NCI-H345 treated with DMSO at 0.1 percent for 48 hours (cell line): ENCODE measurements at regions not wholly inside any gene's neighbourhood (a gene's known extent, or its start where the extent isn't known, plus 50 kb on each side); places are given as distances from the start of the nearest gene placed in this dataset.
"Not testable (repeated sequence)": the region's sequence is repeated elsewhere in the genome, so short reads cannot be mapped to it uniquely, and the experiment has no call there.

Source experiments
- DNase-seq: peaks from one replicate; lab custom pipeline; 2025; ENCODE audit not compliant: unreplicated experiment; lab: John Stamatoyannopoulos, UW

DNA sequence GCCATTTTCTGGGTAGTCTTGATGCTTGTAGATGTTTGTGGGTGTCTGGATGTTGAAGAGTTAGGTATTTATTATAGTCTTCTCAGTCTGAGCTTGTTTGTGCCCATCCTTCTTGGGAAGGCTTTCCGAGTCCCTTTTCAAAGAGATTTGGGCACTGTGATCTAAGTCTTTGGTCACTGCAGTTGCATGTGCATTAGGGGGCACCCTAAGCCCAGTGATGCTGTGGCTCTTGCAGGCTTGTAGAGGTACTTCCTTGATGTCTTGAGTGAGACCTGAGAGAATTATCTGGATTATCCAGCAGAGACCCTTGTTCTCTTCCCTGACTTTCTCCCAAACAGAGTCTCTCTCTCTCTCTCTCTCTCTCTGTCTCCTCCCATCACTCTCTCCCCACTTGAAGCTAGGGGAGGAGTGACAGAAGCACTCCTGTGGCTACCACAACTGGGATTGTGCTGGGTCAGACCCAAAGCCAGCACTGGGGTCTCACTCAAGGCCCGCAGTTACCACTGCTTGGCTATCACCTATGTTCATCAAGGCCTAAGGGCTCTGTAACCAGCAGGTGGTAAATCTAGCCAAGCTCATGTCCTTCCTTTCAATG, 68.5 kb downstream of the TMCO5A start:
- DNase-seq = no peak

DNA sequence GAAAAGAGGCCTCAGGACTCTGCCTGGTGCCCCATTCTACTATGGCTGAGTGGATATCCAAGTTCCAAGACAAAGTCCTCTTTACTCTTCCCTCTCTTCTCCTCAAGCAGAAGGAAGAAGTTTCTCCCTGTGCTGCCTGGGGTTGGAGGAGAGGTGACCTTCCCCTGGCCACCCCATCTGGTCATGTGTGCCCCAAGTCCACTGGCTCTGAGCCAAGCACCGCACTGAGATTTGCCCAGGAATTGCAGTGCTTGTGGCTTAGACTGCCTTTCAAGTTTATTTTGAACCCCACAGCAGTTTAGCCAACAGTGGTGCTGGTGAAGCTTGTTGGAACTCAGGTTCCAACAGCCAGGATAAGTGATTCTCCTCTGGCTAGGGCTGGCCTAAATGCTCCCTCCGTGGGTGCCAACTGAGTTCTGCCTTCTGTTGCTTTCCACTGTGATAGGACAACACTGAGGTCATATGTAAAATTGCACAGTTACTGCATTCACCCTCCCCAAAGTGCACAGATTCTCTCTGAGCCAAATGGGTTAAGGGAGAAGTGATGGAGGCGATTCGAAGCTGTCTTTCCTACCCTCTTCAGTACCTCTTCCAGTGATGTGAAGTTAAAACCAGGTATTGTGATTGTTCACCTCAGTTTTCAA, 69.9 kb downstream of the TMCO5A start:
- DNase-seq = no peak

DNA sequence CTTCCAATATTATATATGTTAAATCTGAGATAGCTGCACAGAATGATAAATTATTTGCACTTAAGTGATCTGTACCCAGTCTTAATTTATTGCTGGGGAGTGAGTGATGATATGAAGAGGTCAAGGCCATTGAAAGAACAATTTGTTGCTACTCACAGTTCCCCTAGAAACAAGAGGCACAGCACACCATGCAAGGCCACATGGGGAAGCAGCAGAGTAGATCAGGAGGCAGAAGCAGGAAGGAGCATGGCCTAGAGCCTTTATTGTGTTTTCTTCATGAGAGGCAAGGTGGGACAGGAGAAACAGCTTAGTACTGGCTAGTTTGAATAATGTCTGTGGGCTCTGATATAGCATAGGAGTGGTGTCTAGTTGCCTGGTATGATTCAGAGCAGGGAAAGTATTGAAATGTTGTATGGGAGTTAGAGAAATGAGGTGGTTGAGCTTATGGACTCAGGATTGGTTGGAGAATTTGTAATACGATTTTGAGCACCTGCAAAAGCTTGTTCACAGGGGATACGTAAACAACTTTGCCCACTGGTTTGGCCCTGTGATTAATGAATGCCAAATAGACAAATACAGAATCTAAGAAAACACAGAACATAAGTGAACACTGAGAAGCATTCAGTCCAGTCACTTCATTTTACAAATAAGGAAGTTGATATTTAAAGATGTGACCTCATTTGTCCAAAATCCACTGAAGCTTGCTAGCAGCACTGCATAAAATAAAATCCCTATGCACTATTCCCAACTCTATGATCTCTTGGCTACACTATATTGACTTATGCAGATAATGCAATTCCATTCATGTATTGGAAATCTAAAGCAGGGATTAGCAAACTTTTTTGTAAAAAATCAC, 71.7 kb downstream of the TMCO5A start:
- no peak for DNase-seq

DNA sequence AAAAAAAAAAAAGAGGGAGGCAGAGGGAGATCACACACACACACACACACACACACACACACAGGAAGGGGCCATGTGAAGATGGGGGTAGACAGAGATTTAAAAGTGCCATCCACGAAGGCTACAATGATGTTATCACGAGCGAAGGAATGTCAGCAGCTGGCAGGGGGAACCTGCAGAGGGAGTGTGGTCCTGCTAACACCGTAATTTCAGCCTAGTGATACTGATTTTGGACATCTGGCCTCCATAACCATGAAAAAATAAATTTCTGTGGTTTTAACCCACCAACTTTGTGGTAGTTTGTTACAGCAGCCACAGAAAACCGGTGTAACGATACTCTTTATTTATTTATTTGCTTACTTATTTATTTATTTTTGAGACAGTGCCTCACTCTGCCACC, 76.0 kb downstream of the TMCO5A start:
- DNase-seq = no peak

- no peak for DNase-seq
Observed at GRCh38 chr15:38012894-38013293, 78.5 kb downstream of the TMCO5A start.

DNA sequence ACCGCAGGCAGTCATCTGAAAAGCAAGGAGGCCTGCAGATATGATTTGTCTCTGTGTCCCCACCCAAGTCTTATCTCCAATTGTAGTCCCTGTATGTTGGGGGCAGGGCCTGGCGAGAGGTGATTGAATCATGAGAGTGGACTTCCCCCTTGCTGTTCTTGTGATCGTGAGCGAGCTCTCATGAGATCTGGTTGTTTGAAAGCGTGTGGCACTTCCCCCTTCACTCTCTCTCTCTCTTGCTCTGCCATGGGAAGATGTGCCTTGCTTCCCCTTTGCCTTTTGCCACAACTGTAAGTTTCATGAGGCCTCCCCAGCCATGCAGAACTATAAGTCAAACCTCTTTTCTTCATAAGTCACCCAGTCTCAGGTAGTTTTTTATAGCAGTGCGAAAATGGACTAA, 83.3 kb downstream of the TMCO5A start:
- DNase-seq = no peak

GRCh38 chr15:38019066-38019465, 84.6 kb downstream of the TMCO5A start:
- DNase-seq = no peak

GRCh38 chr15:38021259-38021658, 86.8 kb downstream of the TMCO5A start:
- no peak for DNase-seq

DNA sequence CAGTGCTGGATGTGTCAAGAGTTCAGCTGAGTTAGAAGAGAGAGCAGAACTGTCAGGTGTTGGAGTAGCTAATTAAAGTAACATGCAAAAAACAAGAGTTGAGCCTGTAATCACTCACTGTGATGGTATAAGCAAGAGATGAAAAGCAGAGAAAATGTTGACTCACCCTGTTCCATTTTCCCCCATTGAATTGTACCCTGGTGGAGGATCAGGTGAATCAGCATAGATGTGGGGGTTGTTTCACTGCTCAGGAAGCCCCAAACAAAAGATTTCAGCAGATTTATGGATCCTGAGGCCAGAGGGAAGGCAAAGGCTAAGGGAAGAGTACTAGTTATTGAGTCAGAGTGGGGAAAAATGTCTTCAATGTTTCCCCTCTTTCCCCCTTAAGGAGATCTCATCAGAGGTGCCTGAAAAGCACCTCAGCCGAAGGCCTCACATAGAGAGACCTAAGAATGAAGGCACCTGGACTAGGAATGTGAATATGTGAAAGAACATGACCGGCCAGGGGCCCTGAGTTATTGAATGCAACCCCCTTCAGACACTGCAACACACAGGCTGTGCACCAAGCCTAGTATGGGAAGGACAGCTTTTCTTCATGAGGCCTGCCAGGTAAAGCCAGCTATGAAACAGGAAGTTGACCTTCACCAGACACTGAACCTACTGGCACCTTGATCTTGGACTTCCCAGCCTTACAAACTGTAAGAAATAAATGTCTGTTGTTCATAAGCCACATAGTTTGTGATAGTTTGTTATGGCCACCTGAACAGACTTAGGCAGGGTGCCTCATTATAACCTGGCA, 90.1 kb downstream of the TMCO5A start:
- DNase-seq = no peak

DNA sequence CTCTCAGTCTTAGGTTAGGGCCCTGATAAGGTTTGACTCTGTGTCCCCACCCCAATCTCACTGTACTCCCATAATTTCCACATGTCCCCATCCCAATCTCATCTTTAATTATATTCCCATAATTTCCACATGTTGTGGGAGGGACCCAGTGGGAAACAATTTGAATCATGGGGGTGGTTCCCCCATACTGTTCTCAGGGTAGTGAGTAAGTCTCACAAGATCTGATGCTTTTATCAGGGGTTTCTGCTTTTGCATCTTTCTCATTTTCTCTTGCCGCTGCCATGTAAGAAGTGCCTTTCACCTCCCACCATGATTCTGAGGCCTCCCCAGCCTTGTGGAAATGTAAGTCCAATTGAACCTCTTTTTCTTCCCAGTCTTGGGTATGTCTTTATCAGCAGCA, 91.2 kb downstream of the TMCO5A start:
- DNase-seq = not testable (repeated sequence)

- no peak for DNase-seq
Observed at GRCh38 chr15:38028869-38029268, 94.4 kb downstream of the TMCO5A start.

GRCh38 chr15:38029736-38030135, 95.3 kb downstream of the TMCO5A start:
- no peak for DNase-seq

GRCh38 chr15:38030609-38031008, 96.2 kb downstream of the TMCO5A start:
- no peak for DNase-seq

DNA sequence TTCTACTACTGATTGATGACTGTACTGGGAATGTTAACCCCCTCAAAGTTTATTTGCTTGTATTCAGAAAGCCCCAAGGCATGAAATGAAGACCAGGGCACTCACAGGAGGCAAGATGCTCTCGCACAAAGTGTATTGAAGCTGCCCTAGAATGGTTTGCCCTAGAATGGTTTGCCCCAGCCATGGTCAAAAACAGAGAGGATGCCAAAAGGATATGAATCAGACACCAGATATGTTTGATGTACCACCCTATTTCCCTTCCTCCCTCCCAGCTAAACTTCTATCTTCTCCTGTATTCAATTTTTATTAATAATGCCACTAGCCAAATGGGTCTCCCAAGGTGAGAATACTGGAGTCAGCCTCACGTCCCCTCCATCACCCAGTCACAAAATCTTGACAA, 101.3 kb downstream of the TMCO5A start:
- DNase-seq = no peak

DNA sequence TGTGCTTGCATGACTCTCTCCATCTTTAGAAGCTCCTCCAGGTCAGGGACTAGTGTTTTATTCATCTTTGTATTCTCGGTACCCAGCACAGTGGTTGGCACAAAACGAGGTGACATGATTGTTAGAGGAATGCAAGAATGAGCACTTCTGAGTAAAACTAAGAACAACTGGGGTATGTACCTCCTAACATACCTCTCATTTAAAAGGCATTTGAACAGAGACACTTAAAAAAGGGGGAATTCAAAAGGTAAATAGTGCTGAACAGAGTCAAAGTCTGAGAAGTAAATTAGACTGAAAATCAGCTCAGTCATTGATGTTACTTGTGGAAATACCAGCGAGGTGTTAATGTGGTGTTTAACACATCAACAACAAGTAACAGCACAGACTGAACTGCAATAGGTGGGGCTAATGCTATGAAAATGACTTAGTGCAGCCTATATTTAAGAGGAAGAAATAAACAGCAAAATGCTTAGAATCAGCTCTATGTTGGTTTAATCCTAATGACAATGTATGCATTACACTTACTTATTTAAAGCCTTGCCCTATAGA, 102.4 kb downstream of the TMCO5A start:
- no peak for DNase-seq

DNA sequence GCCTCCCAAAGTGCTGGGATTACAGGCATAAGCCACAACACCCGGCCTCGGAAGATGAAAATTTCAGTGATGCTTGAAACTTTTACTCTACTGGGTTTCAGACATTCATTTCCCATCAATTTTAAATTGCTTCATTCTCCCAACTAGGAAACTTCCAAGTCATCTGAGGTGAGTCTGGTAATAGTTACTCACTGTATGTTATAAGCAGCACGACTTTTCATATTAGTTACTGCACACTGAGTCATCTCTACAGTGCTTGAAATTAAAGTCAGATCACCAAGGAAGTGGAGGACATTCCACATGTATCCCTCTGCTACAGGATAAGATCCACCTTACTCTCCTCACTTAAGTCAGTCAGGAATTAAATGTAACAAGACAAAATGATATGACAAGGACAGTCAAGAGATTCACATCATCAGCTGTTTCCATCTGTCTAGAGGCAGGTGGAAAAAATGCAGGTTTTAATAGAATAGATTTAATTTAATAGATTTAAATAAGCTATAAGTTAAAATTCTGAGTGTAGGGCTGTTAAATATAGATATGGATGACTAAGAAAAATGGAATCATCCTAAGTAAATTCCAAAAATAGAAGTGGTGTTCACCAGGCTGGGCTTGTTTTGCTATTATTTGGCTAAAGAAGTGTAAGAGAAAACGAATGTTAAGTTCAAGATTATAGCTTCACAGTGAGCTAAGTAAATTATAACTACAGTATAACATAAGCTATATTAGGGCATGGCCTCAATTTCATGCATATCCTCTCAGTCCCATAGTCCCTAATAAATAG, 104.4 kb downstream of the TMCO5A start:
- no peak for DNase-seq

DNA sequence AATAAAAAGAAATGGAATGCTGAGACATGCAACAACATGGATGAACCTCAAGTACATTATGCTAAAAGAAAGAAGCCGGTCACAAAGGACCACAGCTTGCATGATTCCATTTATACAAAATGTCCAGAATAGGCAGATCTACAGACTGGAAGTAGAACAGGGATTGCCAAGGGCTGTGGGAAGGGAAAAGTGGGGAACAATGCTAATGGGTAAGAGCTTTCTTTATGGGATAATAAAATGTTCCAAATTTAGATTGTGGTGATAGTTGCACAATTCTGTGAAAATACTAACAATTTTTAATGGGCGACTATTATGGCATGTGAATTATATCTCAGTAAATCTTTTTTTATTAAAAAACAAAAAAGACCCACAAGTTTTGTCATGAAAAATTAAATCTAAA, 106.2 kb downstream of the TMCO5A start:
- no peak for DNase-seq

- DNase-seq = no peak
Observed at GRCh38 chr15:38041576-38041975, 107.1 kb downstream of the TMCO5A start.

DNA sequence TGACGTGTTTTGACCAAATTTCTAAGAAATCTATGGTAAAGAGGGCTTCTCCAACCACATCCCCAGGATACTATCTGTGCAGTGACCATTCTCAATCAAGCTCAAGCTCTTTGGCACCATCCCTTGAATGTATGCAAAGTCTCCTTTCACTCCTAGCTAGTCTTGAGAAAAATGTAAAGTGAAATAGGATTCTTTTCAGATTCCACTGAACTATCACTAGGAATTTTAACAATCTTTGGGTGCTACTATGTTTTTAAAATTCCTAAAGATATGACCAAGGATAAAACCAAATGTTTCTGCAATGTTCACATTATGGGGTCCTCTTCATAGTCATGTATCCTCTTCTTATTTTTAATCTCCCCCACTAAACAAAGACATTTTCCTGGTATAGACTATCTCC, 107.8 kb downstream of the TMCO5A start:
- DNase-seq = no peak

DNA sequence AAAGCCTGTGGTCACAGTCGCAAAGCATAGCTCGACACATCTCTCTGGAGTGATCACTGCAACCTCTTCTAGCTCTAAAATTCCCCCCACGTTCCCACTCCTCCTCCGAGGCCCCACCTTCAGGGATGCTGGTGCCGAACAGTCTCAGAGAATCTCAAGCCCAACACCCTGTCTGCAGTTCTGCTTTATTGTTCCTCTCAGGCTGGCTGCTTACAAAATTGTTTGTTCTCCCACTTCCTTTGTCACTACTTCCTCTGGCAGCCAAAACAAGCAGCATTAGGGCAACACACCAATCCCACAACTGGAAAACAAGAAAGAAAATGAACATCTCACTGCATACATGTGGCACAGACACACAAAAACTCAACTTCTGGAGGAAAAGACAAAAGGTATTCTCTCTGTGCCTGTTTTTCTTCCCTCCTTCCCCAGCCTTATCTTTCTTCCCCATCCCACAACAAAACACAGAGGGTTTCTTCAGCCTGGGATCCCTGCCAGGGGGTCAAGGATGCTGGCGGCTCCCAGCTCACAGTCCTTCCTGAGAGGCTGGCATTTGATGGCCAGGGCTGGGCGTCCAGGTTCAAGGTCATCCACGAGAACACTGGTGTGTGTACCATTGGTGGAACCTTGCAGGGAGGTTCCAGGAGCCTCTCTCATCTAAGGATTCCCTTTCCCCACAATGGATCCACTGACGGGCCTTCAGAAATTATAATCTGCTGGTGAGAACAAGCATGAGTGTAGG, 108.4 kb downstream of the TMCO5A start:
- no peak for DNase-seq
